ENCODE measurements at regions not wholly inside any gene's neighbourhood (a gene's known extent, or its start where the extent isn't known, plus 50 kb on each side); places are given as distances from the start of the nearest gene placed in this dataset.

- TF ChIP-seq POLR2A (IDR thresholded peaks at IDR 0.05) (no peak), CTCF (IDR thresholded peaks at IDR 0.05) (no peak)
These were observed 665.3 kb downstream of the STPG2 start for GRCh38 chr4:97477974-97478373.
